Tibial nerve (tissue), 4 donors: ENCODE measurements at regions not wholly inside any gene's neighbourhood (a gene's known extent, or its start where the extent isn't known, plus 50 kb on each side); places are given as distances from the start of the nearest gene placed in this dataset.

Experiments used
- DNase-seq, 2 donors: peaks; one replicate each; pipeline ENCODE4 v3.0.0-alpha.2; 2019; ENCODE audit warnings: low spot score in 2 of 2
- H3K27ac ChIP-seq, 4 donors: fragments of 200-600 bp; sonication (generic) in 3 of 4; one replicate each; pipeline ENCODE4 v1.5.1; 2017 to 2019; ENCODE audit warnings: mild to moderate bottlenecking in 1 of 4
- H3K27me3 ChIP-seq, 2 donors: fragments of 200-600 bp; sonication (generic) in 1 of 2; one replicate each; pipeline versions ENCODE4 v1.5.1 to v1.6.0; 2017 to 2019
- H3K36me3 ChIP-seq, 3 donors: fragments of 200-600 bp; sonication (generic); one replicate each; pipeline ENCODE4 v1.5.1; 2018 to 2019
- H3K4me1 ChIP-seq, 4 donors: fragments of 200-600 bp; sonication (generic) in 3 of 4; one replicate each; pipeline ENCODE4 v1.5.1; 2017 to 2019
- H3K4me3 ChIP-seq, 4 donors: fragments of 200-600 bp; sonication (generic) in 3 of 4; one replicate each; pipeline ENCODE4 v1.5.1; 2017 to 2019; ENCODE audit warnings: mild to moderate bottlenecking in 1 of 4, moderate library complexity in 1 of 4
- H3K9me3 ChIP-seq, 4 donors: fragments of 200-600 bp; sonication (generic) in 3 of 4; one replicate each; pipeline ENCODE4 v1.5.1; 2017 to 2019
- CTCF ChIP-seq, 5 experiments: fragments of 200-600 bp in 3 of 5; fragments of 450-650 bp in 2 of 5; sonication (generic) in 3 of 5; IDR thresholded peaks; one replicate each; pipeline ENCODE4 v1.5.1; 2016 to 2019; ENCODE audit warnings: antibody characterized with exemption in 5 of 5, mild to moderate bottlenecking in 3 of 5, moderate library complexity in 2 of 5
- EP300 ChIP-seq, 2 donors: sonication (generic); formaldehyde crosslinking; IDR thresholded peaks; one replicate each; pipeline ENCODE4 v1.6.1; 2017; ENCODE audit warnings: antibody characterized with exemption in 2 of 2, mild to moderate bottlenecking in 1 of 2
- POLR2A ChIP-seq, 2 donors: fragments of 450-650 bp; IDR thresholded peaks; one replicate each; pipeline ENCODE4 v1.6.1; 2017; ENCODE audit warnings: antibody characterized with exemption in 2 of 2, mild to moderate bottlenecking in 2 of 2, moderate library complexity in 2 of 2
- WGBS, 2 donors: methylation state at CpG; one replicate each; pipeline ENCODE4 v1.1.5; 2018; 5-methylcytosine and 5-hydroxymethylcytosine counted together

- no peaks in the 10 kb centered on the region for H3K9me3 ChIP-seq
- H3K27me3 ChIP-seq: no peaks in the 10 kb centered on the region
- no peak for TF ChIP-seq EP300 (IDR thresholded peaks at IDR 0.05)
- TF ChIP-seq CTCF (IDR thresholded peaks at IDR 0.05): no peak
- no peak for TF ChIP-seq POLR2A (IDR thresholded peaks at IDR 0.05)
- H3K36me3 ChIP-seq: no peaks in the 10 kb centered on the region
- no peaks in the 10 kb centered on the region for H3K4me1 ChIP-seq
- WGBS, 2 donors: 56 to 61% methylated on average over 3 of the region's 3 CpGs
- H3K4me3 ChIP-seq: no peak overlapping the region
- DNase-seq: no peak
- H3K27ac ChIP-seq: no peak overlapping the region
Measured at GRCh38 chr7:41383596-41383995, 319.3 kb downstream of the INHBA start.

GRCh38 chr7:41378156-41378555, 324.7 kb downstream of the INHBA start:
- Histone ChIP-seq H3K9me3 (no peaks in the 10 kb centered on the region), H3K36me3 (no peaks in the 10 kb centered on the region), H3K27ac (no peak overlapping the region), H3K4me3 (no peak overlapping the region), H3K27me3 (no peaks in the 10 kb centered on the region), H3K4me1 (no peaks in the 10 kb centered on the region)
- TF ChIP-seq EP300 (IDR thresholded peaks at IDR 0.05) (no peak), POLR2A (IDR thresholded peaks at IDR 0.05) (no peak), CTCF (IDR thresholded peaks at IDR 0.05) (no peak)
- WGBS, 2 donors: 37 to 52% methylated on average over 2 of the region's 2 CpGs
- no peak for DNase-seq

GRCh38 chr7:41375582-41375981, 327.3 kb downstream of the INHBA start:
- Histone ChIP-seq H3K36me3 (no peaks in the 10 kb centered on the region), H3K4me3 (no peak overlapping the region), H3K4me1 (no peaks in the 10 kb centered on the region), H3K9me3 (no peaks in the 10 kb centered on the region), H3K27me3 (no peaks in the 10 kb centered on the region), H3K27ac (no peak overlapping the region)
- TF ChIP-seq CTCF (IDR thresholded peaks at IDR 0.05) (no peak), POLR2A (IDR thresholded peaks at IDR 0.05) (no peak), EP300 (IDR thresholded peaks at IDR 0.05) (no peak)
- no peak for DNase-seq
- WGBS, 2 donors: 85% methylated on average over 1 of the region's 1 CpG

GRCh38 chr7:41374150-41374848, 328.6 kb downstream of the INHBA start:
- Histone ChIP-seq H3K36me3 (no peaks in the 10 kb centered on the region), H3K27ac (no peak overlapping the region), H3K27me3 (no peaks in the 10 kb centered on the region), H3K4me3 (no peak overlapping the region), H3K9me3 (no peaks in the 10 kb centered on the region), H3K4me1 (no peaks in the 10 kb centered on the region)
- TF ChIP-seq POLR2A (IDR thresholded peaks at IDR 0.05): no peak
- TF ChIP-seq EP300 (IDR thresholded peaks at IDR 0.05): no peak
- TF ChIP-seq CTCF (IDR thresholded peaks at IDR 0.05): no peak
- WGBS, 2 donors: 62 to 74% methylated on average over 6 of the region's 6 CpGs
- no peak for DNase-seq

- Histone ChIP-seq H3K9me3 (peaks cover 0 to 12% (median 0%) of the 10 kb centered on the region in 4 donors), H3K4me3 (no peak overlapping the region), H3K27me3 (no peaks in the 10 kb centered on the region), H3K4me1 (no peaks in the 10 kb centered on the region), H3K36me3 (no peaks in the 10 kb centered on the region), H3K27ac (no peak overlapping the region)
- DNase-seq: no peak
- no peak for TF ChIP-seq POLR2A (IDR thresholded peaks at IDR 0.05)
- no peak for TF ChIP-seq CTCF (IDR thresholded peaks at IDR 0.05)
- no peak for TF ChIP-seq EP300 (IDR thresholded peaks at IDR 0.05)
- whole genome bisulfite sequencing, 2 donors: 83 to 88% methylated on average over 11 of the region's 11 CpGs
Measured at GRCh38 chr7:41367967-41368882, 334.7 kb downstream of the INHBA start.
